H1 (cell line): ENCODE measurements at regions not wholly inside any gene's neighbourhood (a gene's known extent, or its start where the extent isn't known, plus 50 kb on each side); places are given as distances from the start of the nearest gene placed in this dataset.
A peak's percentile ranks its signal among the peaks of the same experiment; 100 is the strongest.

Experiments used
- CTCF ChIA-PET: fragments of 300-600 bp; sonication (Branson Sonifier 250); formaldehyde crosslinking; loops from one replicate; lab custom pipeline; 2021; ENCODE audit not compliant: partially characterized antibody; lab: Charles Lee
- POLR2A ChIA-PET: fragments of 300-600 bp; sonication (Branson Sonifier 250); formaldehyde crosslinking; loops from one replicate; lab custom pipeline; 2021; ENCODE audit warnings: inconsistent platforms; ENCODE audit not compliant: partially characterized antibody; lab: Charles Lee
- DNase-seq, 2 experiments: peaks; one replicate each; pipeline versions ENCODE4 v3.0.0 to v3.0.0-alpha.2; 2010 to 2022; ENCODE audit warnings: low spot score in 2 of 2, low read depth in 1 of 2, mixed read lengths in 1 of 2
- FAIRE-seq: peaks from 2 replicates; lab custom pipeline; 2011; peaks lifted over from hg19 to GRCh38; lab: Jason Lieb, UNC
- H2AFZ ChIP-seq: 2 replicates; pipeline ENCODE4 v1.8.1; 2012; ENCODE audit warnings: low read length, inconsistent platforms
- H2AK5ac ChIP-seq: 2 replicates; pipeline ENCODE4 v1.6.1; 2013; ENCODE audit warnings: low read depth, low read length
- H2BK120ac ChIP-seq: replicated peaks from 2 replicates; pipeline ENCODE3; 2013; ENCODE audit warnings: low read depth, low read length, inconsistent platforms
- H2BK12ac ChIP-seq: 2 replicates; pipeline ENCODE4 v1.6.1; 2013; ENCODE audit warnings: low read depth, low read length
- H2BK15ac ChIP-seq: 2 replicates; pipeline ENCODE4 v1.6.1; 2013; ENCODE audit warnings: low read length
- H2BK20ac ChIP-seq: 2 replicates; pipeline ENCODE4 v1.6.1; 2013; ENCODE audit warnings: low read length
- H2BK5ac ChIP-seq: 2 replicates; pipeline ENCODE4 v1.6.1; 2013; ENCODE audit warnings: low read depth, low read length
- H3K14ac ChIP-seq: 2 replicates; pipeline ENCODE4 v1.6.1; 2013; ENCODE audit warnings: inconsistent platforms; ENCODE audit not compliant: insufficient read length
- H3K18ac ChIP-seq: 2 replicates; pipeline ENCODE4 v1.6.1; 2013; ENCODE audit warnings: low read length; ENCODE audit errors: extremely low read depth
- H3K23ac ChIP-seq: 2 replicates; pipeline ENCODE4 v1.6.1; 2013; ENCODE audit warnings: inconsistent platforms; ENCODE audit not compliant: insufficient read length
- H3K23me2 ChIP-seq: 2 replicates; pipeline ENCODE4 v1.6.1; 2013; ENCODE audit warnings: low read depth, low read length
- H3K27ac ChIP-seq: 2 replicates; pipeline ENCODE4 v1.6.1; 2011; ENCODE audit warnings: low read depth, low read length, inconsistent platforms
- H3K27me3 ChIP-seq, 4 experiments: replicated peaks in 1 of 4; 1 replicate in 1 of 4; 2 replicates in 3 of 4; pipeline versions ENCODE4 v1.6.1 to v1.8.1; 2011 to 2013; ENCODE audit warnings: low read length in 3 of 4, mild to moderate bottlenecking in 3 of 4, inconsistent platforms in 2 of 4, mixed read lengths in 2 of 4, moderate library complexity in 1 of 4; ENCODE audit not compliant: control insufficient read depth in 3 of 4, insufficient read depth in 3 of 4; ENCODE audit errors: extremely low read depth in 1 of 4
- H3K36me3 ChIP-seq, 4 experiments: 2 replicates each; pipeline versions ENCODE4 v1.6.1 to v1.8.1; 2011 to 2013; ENCODE audit warnings: mild to moderate bottlenecking in 4 of 4, low read length in 3 of 4, moderate library complexity in 2 of 4, control low read depth in 1 of 4, inconsistent platforms in 1 of 4; ENCODE audit not compliant: insufficient read depth in 4 of 4, control insufficient read depth in 2 of 4
- H3K4ac ChIP-seq: replicated peaks from 2 replicates; pipeline ENCODE3; 2013; ENCODE audit warnings: low read length, low read depth, mixed read lengths, inconsistent platforms; ENCODE audit not compliant: insufficient read length
- H3K4me1 ChIP-seq, 4 experiments: replicated peaks in 1 of 4; 1 replicate in 1 of 4; 2 replicates in 3 of 4; pipeline versions ENCODE4 v1.6.1 to v1.8.1; 2011 to 2013; ENCODE audit warnings: low read length in 3 of 4, inconsistent platforms in 2 of 4, mixed read lengths in 1 of 4; ENCODE audit not compliant: insufficient read depth in 4 of 4, control insufficient read depth in 3 of 4
- H3K4me2 ChIP-seq, 2 experiments: 2 replicates each; pipeline versions ENCODE4 v1.6.1 to v1.8.1; 2011 to 2013; ENCODE audit warnings: low read depth in 2 of 2, low read length in 2 of 2, control low read depth in 1 of 2, inconsistent platforms in 1 of 2, mild to moderate bottlenecking in 1 of 2; ENCODE audit not compliant: insufficient read depth in 1 of 2
- H3K4me3 ChIP-seq, 4 experiments: fragments of 200-600, 300-600 bp in 1 of 4; sonication (generic), shearing (Covaris generic), sonication (Bioruptor Twin) in 1 of 4; 2 replicates each; pipeline versions ENCODE4 v1.5.1 to v1.8.1; 2011 to 2016; ENCODE audit warnings: low read length in 4 of 4, low read depth in 3 of 4, control low read depth in 2 of 4, inconsistent platforms in 2 of 4, mild to moderate bottlenecking in 2 of 4, mixed read lengths in 1 of 4, moderate library complexity in 1 of 4; ENCODE audit not compliant: insufficient read depth in 2 of 4; ENCODE audit errors: extremely low read depth in 1 of 4
- H3K56ac ChIP-seq: replicated peaks from 2 replicates; pipeline ENCODE3; 2013; ENCODE audit warnings: low read depth, mild to moderate bottlenecking, mixed read lengths, low read length, inconsistent platforms; ENCODE audit not compliant: insufficient read length
- H3K79me1 ChIP-seq: 2 replicates; pipeline ENCODE4 v1.6.1; 2013; ENCODE audit warnings: low read depth, low read length, control low read depth
- H3K79me2 ChIP-seq, 2 experiments: 2 replicates each; pipeline versions ENCODE4 v1.6.1 to v1.8.1; 2012 to 2013; ENCODE audit warnings: low read length in 2 of 2, mild to moderate bottlenecking in 2 of 2, inconsistent platforms in 1 of 2; ENCODE audit not compliant: insufficient read depth in 2 of 2, control insufficient read depth in 1 of 2
- H3K9ac ChIP-seq, 4 experiments: replicated peaks in 1 of 4; 1 replicate in 1 of 4; 2 replicates in 3 of 4; pipeline versions ENCODE4 v1.6.1 to v1.8.1; 2011 to 2013; ENCODE audit warnings: low read depth in 3 of 4, low read length in 3 of 4, control low read depth in 2 of 4, mild to moderate bottlenecking in 2 of 4, moderate library complexity in 2 of 4, inconsistent platforms in 1 of 4; ENCODE audit errors: extremely low read depth in 1 of 4
- H3K9me3 ChIP-seq, 2 experiments: 2 replicates each; pipeline versions ENCODE4 v1.6.1 to v1.8.1; 2012 to 2013; ENCODE audit warnings: mild to moderate bottlenecking in 2 of 2, moderate library complexity in 2 of 2, control low read depth in 1 of 2, inconsistent platforms in 1 of 2, low read depth in 1 of 2, low read length in 1 of 2, mixed read lengths in 1 of 2; ENCODE audit not compliant: insufficient read depth in 2 of 2
- H4K20me1 ChIP-seq, 2 experiments: replicated peaks in 1 of 2; 2 replicates each; pipeline versions ENCODE3 to v1.8.1; 2011 to 2013; ENCODE audit warnings: inconsistent platforms in 2 of 2, low read length in 2 of 2, mild to moderate bottlenecking in 1 of 2; ENCODE audit not compliant: insufficient read depth in 2 of 2, control insufficient read depth in 1 of 2
- H4K5ac ChIP-seq: 2 replicates; pipeline ENCODE4 v1.6.1; 2013; ENCODE audit warnings: low read length, low read depth, mixed read lengths, inconsistent platforms; ENCODE audit not compliant: insufficient read length
- H4K8ac ChIP-seq: 2 replicates; pipeline ENCODE4 v1.8.0; 2013; ENCODE audit warnings: mild to moderate bottlenecking, moderate library complexity, low read length, inconsistent platforms; ENCODE audit not compliant: insufficient read depth; ENCODE audit errors: extremely low read depth
- H4K91ac ChIP-seq: replicated peaks from 2 replicates; pipeline ENCODE3; 2013; ENCODE audit warnings: low read length, mixed read lengths, inconsistent platforms; ENCODE audit not compliant: insufficient read length
- GABPA ChIP-seq: IDR thresholded peaks from 2 replicates; pipeline ENCODE4 v1.6.1; 2011; ENCODE audit warnings: mild to moderate bottlenecking, low read length, moderate library complexity, borderline replicate concordance; ENCODE audit not compliant: insufficient read depth
- WGBS, 2 experiments: shearing (Covaris generic) in 1 of 2; methylation state at CpG; one replicate each; pipeline versions ENCODE4 v1.1.6 to v1.1.7; 2013 to 2015; ENCODE audit warnings: low lambda C conversion rate in 2 of 2, mixed read lengths in 2 of 2, inconsistent platforms in 1 of 2, low coverage in 1 of 2, missing lambda C conversion rate in 1 of 2; ENCODE audit not compliant: insufficient replicate concordance in 2 of 2, insufficient coverage in 1 of 2, insufficient read length in 1 of 2; ENCODE audit errors: extremely low coverage in 1 of 2, missing lambda C conversion rate in 1 of 2; 5-methylcytosine and 5-hydroxymethylcytosine counted together
- TF ChIP-seq, protein P1 (sequence below), 3 experiments: IDR thresholded peaks; 1 replicate in 2 of 3; 2 replicates in 1 of 3; pipeline versions ENCODE4 v1.5.1 to v1.6.1; 2011; ENCODE audit warnings: low read length in 3 of 3, mild to moderate bottlenecking in 3 of 3, inconsistent platforms in 2 of 3, low read depth in 1 of 3, moderate library complexity in 1 of 3; ENCODE audit not compliant: insufficient read depth in 1 of 3; ENCODE audit errors: control extremely low read depth in 1 of 3

DNA sequence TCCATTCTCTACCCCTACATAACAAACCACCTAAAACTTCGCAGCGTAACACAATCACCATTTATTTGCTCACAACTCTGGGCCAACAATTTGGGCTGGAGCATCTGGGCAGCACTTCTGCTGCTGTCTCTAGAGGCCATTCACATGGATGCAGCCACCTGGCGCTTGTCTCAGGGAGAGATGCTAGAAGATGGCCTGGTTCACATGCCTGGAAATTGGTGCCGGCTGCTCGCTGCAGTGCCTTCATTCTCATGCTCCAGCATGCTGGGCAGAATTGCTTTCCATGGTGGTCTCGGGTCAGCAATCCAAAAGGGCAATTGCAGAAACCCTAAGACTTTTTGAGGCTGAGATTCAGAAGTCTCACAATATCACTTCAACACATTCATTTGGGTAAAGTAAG, 157.4 kb downstream of the SUCLG1 start:
- Histone ChIP-seq H3K9ac (no peak overlapping the region), H2AFZ (no peak overlapping the region), H3K79me2 (no peaks in the 10 kb centered on the region), H3K9me3 (peaks cover 16 to 19% of the 10 kb centered on the region in 2 experiments), H4K8ac (no peak overlapping the region), H3K27me3 (no peaks in the 10 kb centered on the region), H2AK5ac (no peak overlapping the region), H3K23me2 (no peaks in the 10 kb centered on the region)
- no peak for DNase-seq
- TF ChIP-seq, protein P1, sequence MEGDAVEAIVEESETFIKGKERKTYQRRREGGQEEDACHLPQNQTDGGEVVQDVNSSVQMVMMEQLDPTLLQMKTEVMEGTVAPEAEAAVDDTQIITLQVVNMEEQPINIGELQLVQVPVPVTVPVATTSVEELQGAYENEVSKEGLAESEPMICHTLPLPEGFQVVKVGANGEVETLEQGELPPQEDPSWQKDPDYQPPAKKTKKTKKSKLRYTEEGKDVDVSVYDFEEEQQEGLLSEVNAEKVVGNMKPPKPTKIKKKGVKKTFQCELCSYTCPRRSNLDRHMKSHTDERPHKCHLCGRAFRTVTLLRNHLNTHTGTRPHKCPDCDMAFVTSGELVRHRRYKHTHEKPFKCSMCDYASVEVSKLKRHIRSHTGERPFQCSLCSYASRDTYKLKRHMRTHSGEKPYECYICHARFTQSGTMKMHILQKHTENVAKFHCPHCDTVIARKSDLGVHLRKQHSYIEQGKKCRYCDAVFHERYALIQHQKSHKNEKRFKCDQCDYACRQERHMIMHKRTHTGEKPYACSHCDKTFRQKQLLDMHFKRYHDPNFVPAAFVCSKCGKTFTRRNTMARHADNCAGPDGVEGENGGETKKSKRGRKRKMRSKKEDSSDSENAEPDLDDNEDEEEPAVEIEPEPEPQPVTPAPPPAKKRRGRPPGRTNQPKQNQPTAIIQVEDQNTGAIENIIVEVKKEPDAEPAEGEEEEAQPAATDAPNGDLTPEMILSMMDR (IDR thresholded peaks at IDR 0.05; ENCODE audit: control extremely low read depth in 1 of 3, insufficient read depth in 1 of 3, low read depth in 1 of 3, low read length in 3 of 3), result peak in 2 of 3 experiments; percentile 10 to 15; a peak in 2 of 4 replicates
- TF ChIP-seq GABPA, result no peak
- TF ChIP-seq, all 59 proteins: peak for 1
- no peak overlapping the region for H2BK12ac ChIP-seq
- no peak overlapping the region for H3K18ac ChIP-seq
- H3K27ac ChIP-seq, result no peak overlapping the region
- H2BK5ac ChIP-seq, result no peak overlapping the region
- H3K4me1 ChIP-seq, result peaks cover 0 to 12% (median 4%) of the 10 kb centered on the region in 4 experiments; a peak in 5 of 7 replicates
- H2BK20ac ChIP-seq, result no peak overlapping the region
- H3K79me1 ChIP-seq, result no peaks in the 10 kb centered on the region
- no peak overlapping the region for H3K4me3 ChIP-seq
- no peak for FAIRE-seq
- no peaks in the 10 kb centered on the region for H4K20me1 ChIP-seq
- peaks cover 0 to 9% (median 0%) of the 10 kb centered on the region in 4 experiments; a peak in 2 of 8 replicates for H3K36me3 ChIP-seq
- no peak overlapping the region for H3K56ac ChIP-seq
- H4K5ac ChIP-seq, result no peak overlapping the region
- CTCF ChIA-PET, result interaction anchor here (1.1 kb wide), 1 partner anchor 279 kb away, joined by 6 read pairs; no protein-coding TSS in a partner anchor
- WGBS, 2 experiments, result 94 to 100% methylated on average over 2 to 6 of the region's 6 CpGs
- H3K23ac ChIP-seq, result no peak overlapping the region
- POLR2A ChIA-PET, result no interaction called here
- H3K4me2 ChIP-seq, result no peak overlapping the region
- no peak overlapping the region for H2BK15ac ChIP-seq
- H3K4ac ChIP-seq, result no peak overlapping the region
- no peak overlapping the region for H3K14ac ChIP-seq
- no peak overlapping the region for H4K91ac ChIP-seq
- H2BK120ac ChIP-seq, result no peak overlapping the region
